ENCODE measurements at regions not wholly inside any gene's neighbourhood (a gene's known extent, or its start where the extent isn't known, plus 50 kb on each side); places are given as distances from the start of the nearest gene placed in this dataset.

- H3K27me3 ChIP-seq (ENCODE audit: control insufficient read depth in 1 of 2, insufficient read depth in 1 of 2, low read length in 2 of 2), result peaks cover 0 to 64% of the 10 kb centered on the region in 2 experiments
These were observed 116.9 kb upstream of the FOXB1 start for GRCh38 chr15:59887211-59887610.

DNA sequence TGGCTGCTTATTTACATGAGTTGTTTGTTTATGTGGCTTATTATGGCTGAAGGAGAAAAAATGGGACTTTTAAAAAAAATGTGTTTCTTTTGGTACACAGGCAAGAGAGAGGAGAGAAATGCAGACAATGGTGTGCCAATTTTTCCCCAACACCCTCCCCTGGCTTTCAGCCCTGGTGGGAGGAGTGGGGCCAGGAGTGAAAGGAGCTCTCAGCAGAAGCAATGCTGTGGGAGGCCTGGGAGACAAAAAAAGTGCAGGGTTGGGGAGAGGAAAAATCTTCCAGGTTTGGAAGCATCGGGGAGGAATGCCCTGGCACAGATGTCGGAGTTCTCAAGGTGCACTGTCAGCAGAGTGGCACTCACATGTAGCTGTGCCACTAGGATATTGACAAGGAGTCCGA is 117.7 kb upstream of the FOXB1 start:
- Histone ChIP-seq H4K8ac (ENCODE audit: low read length) (no peak overlapping the region), H2BK5ac (ENCODE audit: low read depth, low read length, poor library complexity, severe bottlenecking) (no peak overlapping the region), H2AFZ (ENCODE audit: low read depth, low read length) (no peak overlapping the region), H3K79me1 (replicated peaks; ENCODE audit: low read length, poor library complexity, severe bottlenecking) (no peaks in the 10 kb centered on the region), H3K9me3 (ENCODE audit: control insufficient read depth, low read length) (no peaks in the 10 kb centered on the region), H2BK12ac (ENCODE audit: low read length in 2 of 2) (no peak overlapping the region), H3K9ac (ENCODE audit: low read length) (no peak overlapping the region), H4K91ac (ENCODE audit: low read length) (no peak overlapping the region), H3K23ac (ENCODE audit: low read length in 2 of 2) (no peak overlapping the region), H3K4me2 (ENCODE audit: low read length, poor library complexity, severe bottlenecking) (no peak overlapping the region), H3K14ac (ENCODE audit: low read length in 2 of 2) (no peak overlapping the region), H3K4me3 (ENCODE audit: insufficient read depth in 1 of 2, low read depth in 1 of 2, low read length in 2 of 2) (no peak overlapping the region), H2BK15ac (ENCODE audit: low read depth, poor library complexity, severe bottlenecking) (no peak overlapping the region), H2AK5ac (ENCODE audit: low read length, severe bottlenecking) (no peak overlapping the region), H3K27ac (ENCODE audit: low read length, poor library complexity, severe bottlenecking) (no peak overlapping the region), H3K4ac (ENCODE audit: low read depth in 1 of 2, low read length in 2 of 2) (no peak overlapping the region), H2BK120ac (ENCODE audit: low read depth, low read length) (no peak overlapping the region), H3K36me3 (ENCODE audit: control insufficient read depth in 1 of 2, insufficient read depth in 2 of 2, low read depth in 1 of 2, low read length in 2 of 2) (no peaks in the 10 kb centered on the region), H3K4me1 (ENCODE audit: control insufficient read depth, insufficient read depth, low read depth, low read length) (no peaks in the 10 kb centered on the region), H3K27me3 (ENCODE audit: control insufficient read depth in 1 of 2, insufficient read depth in 1 of 2, low read length in 2 of 2) (peaks cover 0 to 64% of the 10 kb centered on the region in 2 experiments), H3K18ac (ENCODE audit: low read depth in 1 of 2, low read length in 2 of 2) (no peak overlapping the region)
- whole genome bisulfite sequencing, result 67% methylated on average over 3 of the region's 3 CpGs
- no peak for DNase-seq

More at GRCh38 chr15:59887211-59887610, 116.9 kb upstream of the FOXB1 start:
- Histone ChIP-seq H2BK5ac (ENCODE audit: low read depth, low read length, poor library complexity, severe bottlenecking) (no peak overlapping the region), H2AFZ (ENCODE audit: low read depth, low read length) (no peak overlapping the region), H2BK12ac (ENCODE audit: low read length in 2 of 2) (no peak overlapping the region), H3K18ac (ENCODE audit: low read depth in 1 of 2, low read length in 2 of 2) (no peak overlapping the region), H3K4me3 (ENCODE audit: insufficient read depth in 1 of 2, low read depth in 1 of 2, low read length in 2 of 2) (no peak overlapping the region), H3K4me1 (ENCODE audit: control insufficient read depth, insufficient read depth, low read depth, low read length) (no peaks in the 10 kb centered on the region), H3K36me3 (ENCODE audit: control insufficient read depth in 1 of 2, insufficient read depth in 2 of 2, low read depth in 1 of 2, low read length in 2 of 2) (no peaks in the 10 kb centered on the region), H3K4me2 (ENCODE audit: low read length, poor library complexity, severe bottlenecking) (no peak overlapping the region), H2BK15ac (ENCODE audit: low read depth, poor library complexity, severe bottlenecking) (no peak overlapping the region), H4K8ac (ENCODE audit: low read length) (no peak overlapping the region), H3K23ac (ENCODE audit: low read length in 2 of 2) (no peak overlapping the region), H3K14ac (ENCODE audit: low read length in 2 of 2) (no peak overlapping the region), H3K27ac (ENCODE audit: low read length, poor library complexity, severe bottlenecking) (no peak overlapping the region), H3K4ac (ENCODE audit: low read depth in 1 of 2, low read length in 2 of 2) (no peak overlapping the region), H3K9ac (ENCODE audit: low read length) (no peak overlapping the region), H3K9me3 (ENCODE audit: control insufficient read depth, low read length) (no peaks in the 10 kb centered on the region), H4K91ac (ENCODE audit: low read length) (no peak overlapping the region), H2BK120ac (ENCODE audit: low read depth, low read length) (no peak overlapping the region), H3K79me1 (replicated peaks; ENCODE audit: low read length, poor library complexity, severe bottlenecking) (no peaks in the 10 kb centered on the region), H2AK5ac (ENCODE audit: low read length, severe bottlenecking) (no peak overlapping the region)
- no peak for DNase-seq
- WGBS, result 51% methylated on average over 2 of the region's 4 CpGs

DNA sequence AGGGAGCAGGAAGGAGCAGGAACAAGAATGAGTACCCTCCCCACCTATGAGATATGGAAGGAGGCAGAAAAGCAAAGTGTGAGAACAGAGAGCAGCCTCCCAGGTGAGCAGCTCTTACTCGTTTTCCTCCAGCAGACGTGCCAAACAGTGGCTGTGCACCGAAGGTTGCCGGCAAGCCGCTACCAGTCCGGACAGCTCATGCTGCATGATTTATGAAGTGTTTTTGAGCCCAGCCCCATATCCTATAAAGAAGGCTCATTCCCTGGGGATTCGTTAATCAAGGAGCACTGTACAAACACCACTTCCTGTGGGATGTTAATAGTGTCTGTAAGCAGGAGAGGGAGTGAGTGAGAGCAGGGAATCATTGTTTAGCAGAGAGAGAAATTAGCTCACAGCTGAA is 118.3 kb upstream of the FOXB1 start:
- H2AFZ ChIP-seq (ENCODE audit: low read depth, low read length), result no peak overlapping the region
- no peak overlapping the region for H3K4ac ChIP-seq (ENCODE audit: low read depth in 1 of 2, low read length in 2 of 2)
- no peaks in the 10 kb centered on the region for H3K9me3 ChIP-seq (ENCODE audit: control insufficient read depth, low read length)
- no peak overlapping the region for H2BK12ac ChIP-seq (ENCODE audit: low read length in 2 of 2)
- H3K4me2 ChIP-seq (ENCODE audit: low read length, poor library complexity, severe bottlenecking), result no peak overlapping the region
- DNase-seq, result no peak
- no peak overlapping the region for H3K27ac ChIP-seq (ENCODE audit: low read length, poor library complexity, severe bottlenecking)
- H3K27me3 ChIP-seq (ENCODE audit: control insufficient read depth in 1 of 2, insufficient read depth in 1 of 2, low read length in 2 of 2), result peaks cover 0 to 62% of the 10 kb centered on the region in 2 experiments
- no peak overlapping the region for H2AK5ac ChIP-seq (ENCODE audit: low read length, severe bottlenecking)
- no peak overlapping the region for H4K91ac ChIP-seq (ENCODE audit: low read length)
- no peak overlapping the region for H2BK5ac ChIP-seq (ENCODE audit: low read depth, low read length, poor library complexity, severe bottlenecking)
- no peaks in the 10 kb centered on the region for H3K4me1 ChIP-seq (ENCODE audit: control insufficient read depth, insufficient read depth, low read depth, low read length)
- no peaks in the 10 kb centered on the region for H3K36me3 ChIP-seq (ENCODE audit: control insufficient read depth in 1 of 2, insufficient read depth in 2 of 2, low read depth in 1 of 2, low read length in 2 of 2)
- WGBS, result 9% methylated on average over 7 of the region's 7 CpGs
- no peak overlapping the region for H2BK120ac ChIP-seq (ENCODE audit: low read depth, low read length)
- no peak overlapping the region for H3K4me3 ChIP-seq (ENCODE audit: insufficient read depth in 1 of 2, low read depth in 1 of 2, low read length in 2 of 2)
- H3K14ac ChIP-seq (ENCODE audit: low read length in 2 of 2), result no peak overlapping the region
- H3K79me1 ChIP-seq (replicated peaks; ENCODE audit: low read length, poor library complexity, severe bottlenecking), result no peaks in the 10 kb centered on the region
- H3K23ac ChIP-seq (ENCODE audit: low read length in 2 of 2), result no peak overlapping the region
- H3K9ac ChIP-seq (ENCODE audit: low read length), result no peak overlapping the region
- H4K8ac ChIP-seq (ENCODE audit: low read length), result no peak overlapping the region
- H3K18ac ChIP-seq (ENCODE audit: low read depth in 1 of 2, low read length in 2 of 2), result no peak overlapping the region
- no peak overlapping the region for H2BK15ac ChIP-seq (ENCODE audit: low read depth, poor library complexity, severe bottlenecking)

DNA sequence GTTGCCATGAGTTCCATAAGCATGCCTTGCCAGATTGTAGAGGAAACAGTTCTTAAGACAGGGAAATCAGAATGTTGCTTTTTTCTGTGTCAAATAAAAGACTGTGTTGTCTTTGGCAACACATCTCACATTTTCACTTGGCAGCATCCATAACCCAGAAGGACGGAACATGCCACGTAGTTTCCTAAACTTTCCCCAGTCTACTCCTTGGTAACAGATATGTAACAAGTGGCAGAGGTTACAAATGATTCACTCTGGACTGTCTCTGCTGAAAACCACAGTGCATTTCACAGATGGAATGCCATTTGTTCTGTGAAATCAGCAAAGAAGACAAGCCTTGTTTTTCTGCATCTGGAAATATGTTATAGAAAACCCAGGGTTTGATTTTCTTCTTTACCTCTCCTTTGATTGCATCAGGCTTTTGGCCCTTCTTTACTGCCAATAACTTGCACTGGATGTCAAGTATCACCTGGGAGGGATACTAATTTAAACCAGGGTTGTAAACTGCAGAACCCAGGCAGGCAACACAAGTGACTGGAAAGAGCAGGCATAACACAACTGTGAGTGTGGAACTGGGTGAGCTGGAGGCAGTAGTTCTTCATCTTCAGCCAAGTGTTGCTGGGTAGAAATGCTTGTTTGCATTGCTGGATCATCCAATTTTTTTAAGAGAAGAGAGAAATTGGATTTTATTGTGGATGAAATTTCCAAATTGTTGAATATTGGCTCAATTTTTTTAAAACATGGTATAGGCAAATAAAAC is 124.4 kb upstream of the FOXB1 start:
- Histone ChIP-seq H3K4ac (ENCODE audit: low read depth in 1 of 2, low read length in 2 of 2) (no peak overlapping the region), H3K4me1 (ENCODE audit: control insufficient read depth, insufficient read depth, low read depth, low read length) (no peaks in the 10 kb centered on the region), H2BK12ac (ENCODE audit: low read length in 2 of 2) (no peak overlapping the region), H2AK5ac (ENCODE audit: low read length, severe bottlenecking) (no peak overlapping the region), H3K14ac (ENCODE audit: low read length in 2 of 2) (no peak overlapping the region), H3K9ac (ENCODE audit: low read length) (no peak overlapping the region), H3K27ac (ENCODE audit: low read length, poor library complexity, severe bottlenecking) (no peak overlapping the region), H3K18ac (ENCODE audit: low read depth in 1 of 2, low read length in 2 of 2) (no peak overlapping the region), H3K9me3 (ENCODE audit: control insufficient read depth, low read length) (no peaks in the 10 kb centered on the region), H2BK120ac (ENCODE audit: low read depth, low read length) (no peak overlapping the region), H3K27me3 (ENCODE audit: control insufficient read depth in 1 of 2, insufficient read depth in 1 of 2, low read length in 2 of 2) (peaks cover 0 to 67% of the 10 kb centered on the region in 2 experiments), H2AFZ (ENCODE audit: low read depth, low read length) (no peak overlapping the region), H2BK15ac (ENCODE audit: low read depth, poor library complexity, severe bottlenecking) (no peak overlapping the region), H4K8ac (ENCODE audit: low read length) (no peak overlapping the region), H4K91ac (ENCODE audit: low read length) (no peak overlapping the region), H3K23ac (ENCODE audit: low read length in 2 of 2) (no peak overlapping the region), H3K36me3 (ENCODE audit: control insufficient read depth in 1 of 2, insufficient read depth in 2 of 2, low read depth in 1 of 2, low read length in 2 of 2) (no peaks in the 10 kb centered on the region), H2BK5ac (ENCODE audit: low read depth, low read length, poor library complexity, severe bottlenecking) (no peak overlapping the region), H3K79me1 (replicated peaks; ENCODE audit: low read length, poor library complexity, severe bottlenecking) (no peaks in the 10 kb centered on the region), H3K4me2 (ENCODE audit: low read length, poor library complexity, severe bottlenecking) (no peak overlapping the region), H3K4me3 (ENCODE audit: insufficient read depth in 1 of 2, low read depth in 1 of 2, low read length in 2 of 2) (no peak overlapping the region)
- DNase-seq, result no peak
- 50% methylated on average over 2 of the region's 2 CpGs for WGBS
